Lower leg skin (tissue), 4 donors: ENCODE measurements at regions not wholly inside any gene's neighbourhood (a gene's known extent, or its start where the extent isn't known, plus 50 kb on each side); places are given as distances from the start of the nearest gene placed in this dataset.

Source experiments
- DNase-seq, 2 donors: peaks; one replicate each; pipeline ENCODE4 v3.0.0-alpha.2; 2019; ENCODE audit warnings: low spot score in 2 of 2
- H3K4me3 ChIP-seq: fragments of 200-600 bp; sonication (generic); 2 replicates; pipeline ENCODE4 v1.5.1; 2017; ENCODE audit warnings: mild to moderate bottlenecking, low read depth; ENCODE audit not compliant: poor library complexity, severe bottlenecking
- POLR2A ChIP-seq, 2 donors: fragments of 450-650 bp; IDR thresholded peaks; one replicate each; pipeline ENCODE4 v1.6.1; 2016 to 2017; ENCODE audit warnings: antibody characterized with exemption in 2 of 2, mild to moderate bottlenecking in 1 of 2, moderate library complexity in 1 of 2
- WGBS, 2 donors: methylation state at CpG; one replicate each; pipeline ENCODE4 v1.1.5; 2018; 5-methylcytosine and 5-hydroxymethylcytosine counted together
- intact Hi-C: fragments of 100-400 bp; cut with DNase I; formaldehyde crosslinking; loops from one replicate; pipeline ENCODE4 v1.15.0; 2023; ENCODE audit warnings: low total_unique reads
- TF ChIP-seq, protein P1 (sequence below), 3 donors: fragments of 450-650 bp; IDR thresholded peaks; one replicate each; pipeline ENCODE4 v1.5.1; 2016; ENCODE audit warnings: antibody characterized with exemption in 3 of 3, mild to moderate bottlenecking in 3 of 3, moderate library complexity in 2 of 3

DNA sequence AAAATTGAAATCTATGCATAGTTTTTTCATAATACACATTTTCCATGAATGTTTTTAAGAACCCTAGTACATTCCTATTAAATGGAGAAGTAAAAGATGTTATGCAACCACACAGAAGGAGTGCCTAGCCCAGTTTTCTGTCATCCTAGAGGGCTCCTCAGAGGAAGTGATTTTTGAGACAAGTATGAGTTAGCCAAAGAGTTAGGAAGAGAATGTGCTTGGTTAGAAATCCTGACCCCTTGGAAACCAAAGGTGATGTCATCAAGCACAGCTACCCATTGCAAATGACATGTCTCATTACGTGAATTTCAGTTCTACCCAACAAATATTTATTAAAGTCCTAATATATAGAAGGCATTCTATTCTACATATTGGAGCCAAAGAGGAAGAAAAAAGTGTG is 88.9 kb upstream of the TNFSF4 start:
- 91% methylated on average over 1 of the region's 1 CpG for WGBS, 2 donors
- TF ChIP-seq, protein P1, sequence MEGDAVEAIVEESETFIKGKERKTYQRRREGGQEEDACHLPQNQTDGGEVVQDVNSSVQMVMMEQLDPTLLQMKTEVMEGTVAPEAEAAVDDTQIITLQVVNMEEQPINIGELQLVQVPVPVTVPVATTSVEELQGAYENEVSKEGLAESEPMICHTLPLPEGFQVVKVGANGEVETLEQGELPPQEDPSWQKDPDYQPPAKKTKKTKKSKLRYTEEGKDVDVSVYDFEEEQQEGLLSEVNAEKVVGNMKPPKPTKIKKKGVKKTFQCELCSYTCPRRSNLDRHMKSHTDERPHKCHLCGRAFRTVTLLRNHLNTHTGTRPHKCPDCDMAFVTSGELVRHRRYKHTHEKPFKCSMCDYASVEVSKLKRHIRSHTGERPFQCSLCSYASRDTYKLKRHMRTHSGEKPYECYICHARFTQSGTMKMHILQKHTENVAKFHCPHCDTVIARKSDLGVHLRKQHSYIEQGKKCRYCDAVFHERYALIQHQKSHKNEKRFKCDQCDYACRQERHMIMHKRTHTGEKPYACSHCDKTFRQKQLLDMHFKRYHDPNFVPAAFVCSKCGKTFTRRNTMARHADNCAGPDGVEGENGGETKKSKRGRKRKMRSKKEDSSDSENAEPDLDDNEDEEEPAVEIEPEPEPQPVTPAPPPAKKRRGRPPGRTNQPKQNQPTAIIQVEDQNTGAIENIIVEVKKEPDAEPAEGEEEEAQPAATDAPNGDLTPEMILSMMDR (IDR thresholded peaks at IDR 0.05), result no peak
- no peak for TF ChIP-seq POLR2A (IDR thresholded peaks at IDR 0.05)
- DNase-seq, result no peak
- intact Hi-C loops, result loop anchor here (2.0 kb wide), 1 partner anchor 25 kb away; no protein-coding TSS in a partner anchor
- no peak overlapping the region for H3K4me3 ChIP-seq

DNA sequence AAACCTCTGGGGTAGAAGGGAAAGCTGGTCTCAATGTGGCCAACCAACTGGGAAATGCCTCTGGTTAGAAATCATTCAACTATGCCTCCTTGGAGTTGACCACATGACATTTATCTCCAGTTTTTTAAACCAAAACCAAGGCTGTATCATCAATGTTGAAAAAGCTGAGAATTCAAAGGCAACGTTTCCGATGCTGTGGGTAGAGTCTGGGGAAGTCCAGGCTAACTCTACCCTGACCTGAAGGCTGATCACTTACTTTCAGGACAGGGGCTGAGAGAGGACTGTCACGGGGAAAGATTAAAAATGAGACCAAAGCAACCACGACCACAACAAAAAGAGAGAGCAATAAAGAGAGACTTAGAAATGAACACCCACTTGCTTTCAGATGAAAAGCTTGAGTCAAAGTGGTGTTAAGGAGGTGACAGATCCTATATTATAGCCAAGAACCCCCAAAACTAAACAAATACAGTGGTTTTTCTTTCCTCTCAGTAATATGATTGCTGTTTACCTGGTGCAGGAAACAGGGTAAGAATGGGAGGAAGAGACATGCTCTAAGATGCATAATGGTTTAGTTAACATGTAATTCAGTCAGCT is 90.8 kb upstream of the TNFSF4 start:
- H3K4me3 ChIP-seq, result no peak overlapping the region
- no peak for DNase-seq
- no peak for TF ChIP-seq POLR2A (IDR thresholded peaks at IDR 0.05)
- TF ChIP-seq, protein P1 (IDR thresholded peaks at IDR 0.05), result no peak
- WGBS, 2 donors, result 73 to 75% methylated on average over 4 of the region's 4 CpGs
- intact Hi-C loops, result loop anchor here (2.0 kb wide), 1 partner anchor 27 kb away; no protein-coding TSS in a partner anchor

DNA sequence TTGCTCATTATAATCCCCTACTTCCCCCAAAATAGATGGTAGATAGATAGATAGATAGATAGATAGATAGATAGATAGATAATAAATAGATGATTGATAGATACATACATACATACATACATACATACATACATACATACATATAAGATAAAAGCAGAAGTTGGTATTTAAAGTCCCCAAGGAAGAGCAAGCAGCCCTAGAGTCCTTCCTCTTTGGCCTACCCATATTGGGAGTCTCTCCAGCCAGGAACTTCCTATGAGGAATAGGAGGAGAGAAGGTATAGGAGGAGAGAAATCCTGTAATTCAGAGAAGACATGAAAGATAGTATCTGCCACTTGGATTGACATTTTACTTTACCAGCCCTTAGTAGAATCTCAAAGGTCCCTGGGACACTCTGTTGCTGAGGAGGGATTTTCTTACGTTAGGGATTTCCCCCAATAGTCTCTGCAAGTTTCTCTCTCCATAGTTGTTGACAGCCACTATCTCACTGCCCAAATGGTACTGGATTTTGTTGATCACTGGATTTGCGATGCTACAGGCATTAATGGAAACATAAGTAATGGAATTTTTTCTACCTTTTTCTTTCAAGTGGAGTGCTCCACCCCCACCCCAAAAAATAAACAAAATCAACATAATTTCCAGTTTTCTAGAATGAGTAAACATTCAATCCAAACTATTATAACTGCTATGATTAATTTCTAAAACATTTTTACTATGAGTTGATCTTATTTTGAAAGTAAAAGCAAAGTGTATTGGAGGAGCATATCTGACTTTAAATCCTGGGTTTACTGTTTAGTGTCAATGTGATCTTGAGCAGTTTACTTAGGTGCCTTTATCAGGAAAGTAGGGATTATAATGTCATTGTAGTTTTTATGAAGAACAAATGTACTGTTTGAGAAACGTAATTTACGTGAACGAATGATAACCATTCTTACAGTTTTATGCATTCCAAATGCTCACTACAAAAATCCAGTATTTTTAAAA is 93.2 kb upstream of the TNFSF4 start:
- no peak for DNase-seq
- TF ChIP-seq, protein P1 (IDR thresholded peaks at IDR 0.05), result no peak
- no peak for TF ChIP-seq POLR2A (IDR thresholded peaks at IDR 0.05)
- no peak overlapping the region for H3K4me3 ChIP-seq
- intact Hi-C loops, result no loop called here
- WGBS, 2 donors, result 74% methylated on average over 5 of the region's 5 CpGs

DNA sequence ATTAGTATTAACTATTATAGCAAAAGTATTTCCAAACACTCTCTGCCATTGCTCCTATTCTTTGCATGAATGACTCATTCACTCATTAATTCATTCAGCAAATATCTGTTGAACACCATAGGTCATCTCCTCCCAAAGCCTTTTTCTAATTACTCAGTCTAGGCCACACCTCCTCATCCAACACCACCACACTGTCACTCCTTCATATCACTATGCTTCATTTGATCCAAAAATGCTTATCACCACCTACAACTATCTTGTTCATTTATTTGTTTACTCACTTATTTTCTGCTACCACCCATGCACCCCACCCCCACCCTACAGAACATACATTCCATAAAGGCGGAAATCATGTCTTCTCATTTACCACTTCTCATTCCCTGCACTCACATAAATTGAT is 94.4 kb upstream of the TNFSF4 start:
- intact Hi-C loops, result no loop called here
- WGBS, 2 donors, result 89 to 97% methylated on average over 1 of the region's 1 CpG
- no peak for DNase-seq
- no peak overlapping the region for H3K4me3 ChIP-seq
- TF ChIP-seq, protein P1 (IDR thresholded peaks at IDR 0.05), result no peak
- TF ChIP-seq POLR2A (IDR thresholded peaks at IDR 0.05), result no peak

DNA sequence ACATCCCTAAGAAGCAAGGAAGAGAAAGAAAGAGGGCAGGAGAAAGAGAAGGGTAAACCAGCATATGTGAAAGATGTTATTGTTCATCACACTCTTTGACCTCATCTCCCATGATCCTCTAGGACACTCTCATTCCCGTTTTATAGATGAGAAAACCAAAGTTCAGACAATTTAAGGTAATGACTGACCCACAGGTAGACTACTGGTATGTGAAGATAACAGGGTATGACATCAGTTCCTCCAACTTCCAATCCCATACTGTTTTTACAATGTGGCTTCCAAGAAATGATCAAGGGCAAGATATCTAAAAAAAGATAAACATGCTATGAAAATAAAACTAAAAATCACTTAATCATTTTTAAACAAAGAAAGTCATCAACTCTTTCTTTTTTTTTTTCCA is 95.2 kb upstream of the TNFSF4 start:
- DNase-seq, result no peak
- no peak for TF ChIP-seq POLR2A (IDR thresholded peaks at IDR 0.05)
- TF ChIP-seq, protein P1 (IDR thresholded peaks at IDR 0.05), result no peak
- 71 to 78% methylated on average over 1 of the region's 1 CpG for WGBS, 2 donors
- no peak overlapping the region for H3K4me3 ChIP-seq
- intact Hi-C loops, result no loop called here
